ENCODE measurements at regions not wholly inside any gene's neighbourhood (a gene's known extent, or its start where the extent isn't known, plus 50 kb on each side); places are given as distances from the start of the nearest gene placed in this dataset.

DNA sequence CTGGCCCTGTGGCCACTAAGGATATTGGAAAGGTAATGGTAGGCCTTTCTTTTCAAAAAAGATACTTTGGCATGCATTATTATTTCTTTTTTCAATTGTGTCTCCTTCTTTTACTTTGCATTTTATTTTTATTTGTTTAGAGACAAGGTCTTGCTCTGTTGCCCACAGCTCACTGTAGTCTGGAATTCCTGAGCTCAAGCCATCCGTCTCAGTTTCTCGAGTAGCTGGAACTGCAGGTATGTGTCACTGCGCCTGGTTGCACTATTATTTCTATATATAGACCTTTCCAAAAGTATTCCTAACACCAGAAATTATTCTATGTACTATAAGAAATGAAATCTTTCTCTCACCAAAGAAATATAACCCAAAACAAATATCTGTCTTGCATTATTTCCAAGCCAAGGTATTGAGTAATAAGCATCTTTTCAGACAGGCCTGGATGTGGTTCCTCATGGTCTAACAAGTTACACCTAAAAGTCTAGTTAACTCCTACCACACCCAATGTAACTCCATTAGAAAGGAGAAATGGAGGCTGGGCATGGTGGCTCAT, 500.8 kb upstream of the ANKRD30A start:
- TF ChIP-seq, protein P1, sequence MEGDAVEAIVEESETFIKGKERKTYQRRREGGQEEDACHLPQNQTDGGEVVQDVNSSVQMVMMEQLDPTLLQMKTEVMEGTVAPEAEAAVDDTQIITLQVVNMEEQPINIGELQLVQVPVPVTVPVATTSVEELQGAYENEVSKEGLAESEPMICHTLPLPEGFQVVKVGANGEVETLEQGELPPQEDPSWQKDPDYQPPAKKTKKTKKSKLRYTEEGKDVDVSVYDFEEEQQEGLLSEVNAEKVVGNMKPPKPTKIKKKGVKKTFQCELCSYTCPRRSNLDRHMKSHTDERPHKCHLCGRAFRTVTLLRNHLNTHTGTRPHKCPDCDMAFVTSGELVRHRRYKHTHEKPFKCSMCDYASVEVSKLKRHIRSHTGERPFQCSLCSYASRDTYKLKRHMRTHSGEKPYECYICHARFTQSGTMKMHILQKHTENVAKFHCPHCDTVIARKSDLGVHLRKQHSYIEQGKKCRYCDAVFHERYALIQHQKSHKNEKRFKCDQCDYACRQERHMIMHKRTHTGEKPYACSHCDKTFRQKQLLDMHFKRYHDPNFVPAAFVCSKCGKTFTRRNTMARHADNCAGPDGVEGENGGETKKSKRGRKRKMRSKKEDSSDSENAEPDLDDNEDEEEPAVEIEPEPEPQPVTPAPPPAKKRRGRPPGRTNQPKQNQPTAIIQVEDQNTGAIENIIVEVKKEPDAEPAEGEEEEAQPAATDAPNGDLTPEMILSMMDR (IDR thresholded peaks at IDR 0.05), result no peak
- TF ChIP-seq POLR2AphosphoS5 (IDR thresholded peaks at IDR 0.05) (no peak), POLR2A (IDR thresholded peaks at IDR 0.05) (no peak)
